B cell (primary cell): ENCODE measurements at regions not wholly inside any gene's neighbourhood (a gene's known extent, or its start where the extent isn't known, plus 50 kb on each side); places are given as distances from the start of the nearest gene placed in this dataset.

Experiments
- ATAC-seq: fragments of 200-7000 bp; cut with Tn5 transposase; one replicate; pipeline ENCODE4 v1.10.0; 2021; ENCODE audit warnings: low read depth, mild to moderate bottlenecking, moderate number of reproducible peaks, moderate library complexity
- CTCF ChIA-PET: fragments of 350-600 bp; sonication (Branson Sonifier 250); formaldehyde crosslinking; loops from one replicate; lab custom pipeline; 2021; ENCODE audit warnings: antibody characterized with exemption, inconsistent platforms; lab: Charles Lee
- POLR2A ChIA-PET: fragments of 350-600 bp; sonication (Branson Sonifier 250); formaldehyde crosslinking; loops from one replicate; lab custom pipeline; 2021; ENCODE audit warnings: antibody characterized with exemption; lab: Charles Lee
- DNase-seq: peaks from one replicate; pipeline ENCODE4 v3.0.0; 2013
- H2AFZ ChIP-seq: 2 replicates; pipeline ENCODE4 v1.6.1; 2012; ENCODE audit warnings: mild to moderate bottlenecking, low read depth, low read length; ENCODE audit not compliant: insufficient read depth, poor library complexity, severe bottlenecking
- H3K27ac ChIP-seq, 2 donors: 1 replicate in 1 of 2; 2 replicates in 1 of 2; pipeline ENCODE4 v1.5.1; 2012 to 2013; ENCODE audit warnings: low read length in 2 of 2, mild to moderate bottlenecking in 2 of 2, moderate library complexity in 1 of 2
- H3K27me3 ChIP-seq, 4 experiments: fragments of 200-600 bp in 1 of 4; sonication (generic) in 1 of 4; replicated peaks in 1 of 4; 1 replicate in 2 of 4; 2 replicates in 2 of 4; pipeline versions ENCODE4 v1.6.1 to v1.7.0; 2013 to 2016; ENCODE audit warnings: low read length in 3 of 4, mild to moderate bottlenecking in 2 of 4, mixed read lengths in 1 of 4, moderate library complexity in 1 of 4; ENCODE audit not compliant: insufficient read depth in 4 of 4, control insufficient read depth in 3 of 4; ENCODE audit errors: control extremely low read depth in 1 of 4
- H3K36me3 ChIP-seq, 2 experiments: replicated peaks in 1 of 2; 1 replicate in 1 of 2; 2 replicates in 1 of 2; pipeline versions ENCODE4 v1.6.1 to v1.7.1; 2013; ENCODE audit warnings: low read length in 1 of 2; ENCODE audit not compliant: insufficient read depth in 2 of 2, control insufficient read depth in 1 of 2; ENCODE audit errors: control extremely low read depth in 1 of 2, extremely low read depth in 1 of 2
- H3K4me1 ChIP-seq, 2 donors: fragments of 200-600 bp in 1 of 2; sonication (generic) in 1 of 2; 1 replicate in 1 of 2; 2 replicates in 1 of 2; pipeline versions ENCODE4 v1.5.1 to v1.6.1; 2013 to 2017; ENCODE audit warnings: low read length in 2 of 2; ENCODE audit not compliant: control insufficient read depth in 2 of 2, insufficient read depth in 2 of 2
- H3K4me2 ChIP-seq: replicated peaks from 2 replicates; pipeline ENCODE3; 2012; ENCODE audit warnings: mild to moderate bottlenecking, low read depth, low read length; ENCODE audit not compliant: poor library complexity, severe bottlenecking
- H3K4me3 ChIP-seq, 5 experiments: fragments of 200-600 bp in 1 of 5; sonication (generic) in 1 of 5; 1 replicate in 3 of 5; 2 replicates in 2 of 5; pipeline versions ENCODE4 v1.5.1 to v1.7.0; 2011 to 2016; ENCODE audit warnings: low read length in 4 of 5, mild to moderate bottlenecking in 4 of 5, low read depth in 2 of 5, control low read depth in 1 of 5, moderate library complexity in 1 of 5; ENCODE audit not compliant: insufficient read depth in 1 of 5; ENCODE audit errors: control extremely low read depth in 1 of 5, extremely low read depth in 1 of 5
- H3K79me2 ChIP-seq: fragments of 200-600 bp; sonication (generic); one replicate; pipeline ENCODE4 v1.6.0; 2016; ENCODE audit warnings: low read length; ENCODE audit not compliant: control insufficient read depth, insufficient read depth
- H3K9ac ChIP-seq: fragments of 200-600 bp; sonication (generic); 2 replicates; pipeline ENCODE4 v1.6.1; 2017; ENCODE audit warnings: mild to moderate bottlenecking, low read length, moderate library complexity
- H3K9me3 ChIP-seq, 3 donors: one replicate each; pipeline versions ENCODE4 v1.6.1 to v1.7.1; 2013; ENCODE audit warnings: low read length in 2 of 3; ENCODE audit not compliant: control insufficient read depth in 2 of 3, insufficient read depth in 1 of 3; ENCODE audit errors: control extremely low read depth in 1 of 3
- H4K20me1 ChIP-seq: 2 replicates; pipeline ENCODE4 v1.6.0; 2012; ENCODE audit warnings: mild to moderate bottlenecking, low read length; ENCODE audit not compliant: insufficient read depth, control insufficient read depth, poor library complexity, severe bottlenecking
- H3K27ac Mint-ChIP-seq: one replicate; pipeline ENCODE4 v1.8.0; 2021; ENCODE audit warnings: mixed read lengths
- H3K27me3 Mint-ChIP-seq: one replicate; pipeline ENCODE4 v1.8.0; 2021; ENCODE audit warnings: mixed read lengths
- H3K4me1 Mint-ChIP-seq: one replicate; pipeline ENCODE4 v1.8.0; 2021; ENCODE audit warnings: mixed read lengths
- H3K4me3 Mint-ChIP-seq: one replicate; pipeline ENCODE4 v1.8.0; 2021; ENCODE audit warnings: mixed read lengths
- H3K9me3 Mint-ChIP-seq: one replicate; pipeline ENCODE4 v1.8.0; 2022; ENCODE audit warnings: mixed read lengths; ENCODE audit not compliant: insufficient read depth
- EZH2 ChIP-seq: IDR thresholded peaks from 2 replicates; pipeline ENCODE4 v1.6.1; 2012; ENCODE audit warnings: borderline replicate concordance, low read depth, mild to moderate bottlenecking, moderate library complexity, low read length; ENCODE audit not compliant: insufficient read depth, poor library complexity, severe bottlenecking
- WGBS: methylation state at CpG from one replicate; pipeline ENCODE4 v1.1.5; 2013; ENCODE audit warnings: missing lambda C conversion rate; ENCODE audit not compliant: insufficient coverage; 5-methylcytosine and 5-hydroxymethylcytosine counted together
- intact Hi-C: fragments of 100-400 bp; cut with micrococcal nuclease; formaldehyde crosslinking; loops from one replicate; pipeline ENCODE4 v1.10.0; 2022
- TF ChIP-seq, protein P1 (sequence below): fragments of 200-600 bp; IDR thresholded peaks from one replicate; pipeline ENCODE4 v1.8.0; 2022; ENCODE audit warnings: antibody characterized with exemption, mild to moderate bottlenecking

DNA sequence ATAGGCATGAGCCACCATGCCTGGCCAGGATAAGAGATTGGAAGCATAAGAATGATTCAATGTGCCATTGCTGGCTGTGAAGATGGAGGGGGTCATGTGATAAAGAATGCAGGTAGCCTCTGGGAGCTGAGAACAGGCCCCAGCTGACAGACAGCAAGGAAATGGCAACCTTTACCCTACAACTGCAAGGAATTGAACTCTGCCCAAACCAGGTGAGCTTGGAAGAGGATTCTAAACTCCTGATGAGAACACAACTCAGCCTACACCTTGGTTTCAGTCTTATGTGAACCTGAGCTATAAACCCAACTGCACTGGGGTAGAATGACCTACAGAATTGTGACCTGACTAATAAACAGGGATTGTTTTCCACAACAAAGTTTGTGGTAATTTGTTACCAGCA, 82.0 kb upstream of the AKIRIN2 start:
- intact Hi-C loops: no loop called here
- no peaks in the 10 kb centered on the region for H3K9me3 ChIP-seq
- H3K4me1 Mint-ChIP-seq: no peaks in the 10 kb centered on the region
- H3K79me2 ChIP-seq: no peaks in the 10 kb centered on the region
- H3K9me3 Mint-ChIP-seq: no peaks in the 10 kb centered on the region
- no peak overlapping the region for H2AFZ ChIP-seq
- H3K27ac ChIP-seq: no peak overlapping the region
- TF ChIP-seq, protein P1, sequence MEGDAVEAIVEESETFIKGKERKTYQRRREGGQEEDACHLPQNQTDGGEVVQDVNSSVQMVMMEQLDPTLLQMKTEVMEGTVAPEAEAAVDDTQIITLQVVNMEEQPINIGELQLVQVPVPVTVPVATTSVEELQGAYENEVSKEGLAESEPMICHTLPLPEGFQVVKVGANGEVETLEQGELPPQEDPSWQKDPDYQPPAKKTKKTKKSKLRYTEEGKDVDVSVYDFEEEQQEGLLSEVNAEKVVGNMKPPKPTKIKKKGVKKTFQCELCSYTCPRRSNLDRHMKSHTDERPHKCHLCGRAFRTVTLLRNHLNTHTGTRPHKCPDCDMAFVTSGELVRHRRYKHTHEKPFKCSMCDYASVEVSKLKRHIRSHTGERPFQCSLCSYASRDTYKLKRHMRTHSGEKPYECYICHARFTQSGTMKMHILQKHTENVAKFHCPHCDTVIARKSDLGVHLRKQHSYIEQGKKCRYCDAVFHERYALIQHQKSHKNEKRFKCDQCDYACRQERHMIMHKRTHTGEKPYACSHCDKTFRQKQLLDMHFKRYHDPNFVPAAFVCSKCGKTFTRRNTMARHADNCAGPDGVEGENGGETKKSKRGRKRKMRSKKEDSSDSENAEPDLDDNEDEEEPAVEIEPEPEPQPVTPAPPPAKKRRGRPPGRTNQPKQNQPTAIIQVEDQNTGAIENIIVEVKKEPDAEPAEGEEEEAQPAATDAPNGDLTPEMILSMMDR: no peak
- no peak for TF ChIP-seq EZH2
- ChIA-PET CTCF (interaction anchor here (0.8 kb wide), 1 partner anchor 47 kb away, joined by 3 read pairs; no protein-coding TSS in a partner anchor), POLR2A (interaction anchor here (0.7 kb wide), 1 partner anchor 16 kb away, joined by 4 read pairs; no protein-coding TSS in a partner anchor)
- no peak overlapping the region for H3K9ac ChIP-seq
- no peak overlapping the region for H3K4me2 ChIP-seq
- H3K4me3 Mint-ChIP-seq: no peak overlapping the region
- ATAC-seq (no peak), DNase-seq (no peak)
- no peaks in the 10 kb centered on the region for H3K36me3 ChIP-seq
- no peak overlapping the region for H3K4me3 ChIP-seq
- no peaks in the 10 kb centered on the region for H3K4me1 ChIP-seq
- H3K27ac Mint-ChIP-seq: no peak overlapping the region
- no peaks in the 10 kb centered on the region for H3K27me3 Mint-ChIP-seq
- H3K27me3 ChIP-seq: no peaks in the 10 kb centered on the region
- no peaks in the 10 kb centered on the region for H4K20me1 ChIP-seq

DNA sequence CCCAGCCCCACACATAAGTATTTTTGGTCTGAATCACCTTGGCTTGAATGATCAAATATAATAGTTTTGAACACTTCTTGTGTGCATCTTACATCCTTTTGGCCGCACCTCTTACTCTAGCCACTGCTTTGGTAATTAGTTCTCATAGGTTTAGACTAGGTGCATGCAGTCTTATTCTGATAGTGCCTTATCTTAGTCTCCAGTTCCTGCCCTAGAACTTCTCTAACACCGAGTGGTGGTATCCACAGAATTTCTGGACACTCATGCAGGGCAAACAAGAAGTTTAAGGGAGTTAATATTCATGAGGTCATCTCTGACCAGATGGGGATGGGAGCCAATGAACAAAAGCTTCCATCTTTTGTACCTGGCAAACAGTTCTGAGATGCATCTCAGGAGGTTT, 77.5 kb upstream of the AKIRIN2 start:
- Mint-ChIP-seq H3K27me3 (no peaks in the 10 kb centered on the region), H3K4me1 (no peaks in the 10 kb centered on the region), H3K9me3 (no peaks in the 10 kb centered on the region), H3K27ac (no peak overlapping the region), H3K4me3 (no peak overlapping the region)
- no CpG with 5 or more reads among the region's 2 CpGs for WGBS
- intact Hi-C loops: no loop called here
- H3K36me3 ChIP-seq: no peaks in the 10 kb centered on the region
- no peak overlapping the region for H3K27ac ChIP-seq
- no peaks in the 10 kb centered on the region for H3K27me3 ChIP-seq
- no peak overlapping the region for H3K9ac ChIP-seq
- no peak for TF ChIP-seq EZH2
- TF ChIP-seq, protein P1: no peak
- ChIA-PET CTCF (no interaction called here), POLR2A (no interaction called here)
- no peak for ATAC-seq
- H3K9me3 ChIP-seq: peaks cover 0 to 3% (median 0%) of the 10 kb centered on the region in 3 donors
- no peak overlapping the region for H3K4me2 ChIP-seq
- no peak overlapping the region for H3K4me3 ChIP-seq
- H4K20me1 ChIP-seq: no peaks in the 10 kb centered on the region
- no peak overlapping the region for H2AFZ ChIP-seq
- no peaks in the 10 kb centered on the region for H3K4me1 ChIP-seq
- DNase-seq: no peak
- no peaks in the 10 kb centered on the region for H3K79me2 ChIP-seq
